A549 (cell line): ENCODE measurements at regions not wholly inside any gene's neighbourhood (a gene's known extent, or its start where the extent isn't known, plus 50 kb on each side); places are given as distances from the start of the nearest gene placed in this dataset.

Experiments
- BCL3 ChIP-seq: fragments of >200 bp; sonication (Bioruptor Twin); formaldehyde crosslinking; IDR thresholded peaks from 3 replicates; pipeline ENCODE4 v1.6.1; 2016
- CBX2 ChIP-seq: fragments of 200-600 bp; sonication (generic); IDR thresholded peaks from 2 replicates; pipeline ENCODE4 v1.6.1; 2016; ENCODE audit warnings: low read depth, mild to moderate bottlenecking, borderline replicate concordance
- CTCF ChIP-seq: fragments of >200 bp; sonication (Bioruptor Twin); formaldehyde crosslinking; IDR thresholded peaks from 3 replicates; pipeline ENCODE4 v1.5.1; 2016
- EP300 ChIP-seq, 2 experiments: fragments of >200 bp; sonication (Bioruptor Twin); formaldehyde crosslinking; IDR thresholded peaks; 2 replicates in 1 of 2; 3 replicates in 1 of 2; pipeline ENCODE4 v1.6.1; 2016 to 2017
- JUN ChIP-seq, 2 experiments: fragments of >200 bp; sonication (Bioruptor Twin); formaldehyde crosslinking; IDR thresholded peaks; 2 replicates in 1 of 2; 3 replicates in 1 of 2; pipeline ENCODE4 v1.6.1; 2016 to 2017
- KDM1A ChIP-seq: fragments of 200-600 bp; sonication (generic); IDR thresholded peaks from 2 replicates; pipeline ENCODE4 v1.6.1; 2016; ENCODE audit warnings: low read depth, mild to moderate bottlenecking
- MAX ChIP-seq: IDR thresholded peaks from 2 replicates; pipeline ENCODE4 v1.6.1; 2012
- RCOR1 ChIP-seq: fragments of 150-350 bp; IDR thresholded peaks from 2 replicates; pipeline ENCODE4 v1.6.1; 2014; ENCODE audit warnings: antibody characterized with exemption, low read length, low read depth
- REST ChIP-seq: fragments of 200-600 bp; sonication (generic); IDR thresholded peaks from 2 replicates; pipeline ENCODE4 v1.6.1; 2016; ENCODE audit warnings: antibody characterized with exemption, mild to moderate bottlenecking, moderate library complexity
- SREBF2 ChIP-seq: fragments of 450-650 bp; IDR thresholded peaks from 2 replicates; pipeline ENCODE4 v1.6.1; 2014; ENCODE audit warnings: mild to moderate bottlenecking, moderate library complexity

- no peak for TF ChIP-seq CTCF
- TF ChIP-seq RCOR1, result no peak
- no peak for TF ChIP-seq CBX2
- TF ChIP-seq MAX, result no peak
- no peak for TF ChIP-seq JUN (IDR thresholded peaks at IDR 0.05)
- TF ChIP-seq KDM1A, result no peak
- TF ChIP-seq SREBF2, result no peak
- TF ChIP-seq BCL3, result no peak
- no peak for TF ChIP-seq EP300 (IDR thresholded peaks at IDR 0.05)
- TF ChIP-seq REST, result no peak
These were observed 209.4 kb upstream of the CD96 start for GRCh38 chr3:111332488-111333080.
